ENCODE measurements at regions not wholly inside any gene's neighbourhood (a gene's known extent, or its start where the extent isn't known, plus 50 kb on each side); places are given as distances from the start of the nearest gene placed in this dataset.

GRCh38 chr7:17659126-17659525, 281.2 kb downstream of the SNX13 start:
- no peak for DNase-seq (ENCODE audit: low spot score)

DNA sequence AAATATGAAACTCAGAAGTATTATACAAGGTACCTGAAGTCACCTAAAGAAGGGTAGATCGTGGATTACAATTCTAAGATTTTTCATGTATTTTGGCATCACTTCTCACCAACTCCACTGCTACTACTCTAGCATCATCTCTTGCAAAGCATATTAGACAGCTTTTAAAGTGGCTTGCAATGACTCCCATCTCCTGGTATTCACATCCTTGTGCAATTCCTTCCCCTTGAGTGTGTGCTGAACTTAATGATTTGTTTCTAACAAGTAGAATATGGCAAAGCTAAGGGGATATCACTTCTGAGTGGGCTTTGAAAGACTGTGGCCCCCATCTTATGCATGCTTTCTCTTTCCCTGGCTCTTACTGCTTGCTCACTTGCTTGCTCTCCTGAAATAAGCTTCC, 280.2 kb downstream of the SNX13 start:
- DNase-seq (ENCODE audit: low spot score) = no peak

GRCh38 chr7:17661982-17662585, 278.2 kb downstream of the SNX13 start:
- no peak for DNase-seq (ENCODE audit: low spot score)

DNA sequence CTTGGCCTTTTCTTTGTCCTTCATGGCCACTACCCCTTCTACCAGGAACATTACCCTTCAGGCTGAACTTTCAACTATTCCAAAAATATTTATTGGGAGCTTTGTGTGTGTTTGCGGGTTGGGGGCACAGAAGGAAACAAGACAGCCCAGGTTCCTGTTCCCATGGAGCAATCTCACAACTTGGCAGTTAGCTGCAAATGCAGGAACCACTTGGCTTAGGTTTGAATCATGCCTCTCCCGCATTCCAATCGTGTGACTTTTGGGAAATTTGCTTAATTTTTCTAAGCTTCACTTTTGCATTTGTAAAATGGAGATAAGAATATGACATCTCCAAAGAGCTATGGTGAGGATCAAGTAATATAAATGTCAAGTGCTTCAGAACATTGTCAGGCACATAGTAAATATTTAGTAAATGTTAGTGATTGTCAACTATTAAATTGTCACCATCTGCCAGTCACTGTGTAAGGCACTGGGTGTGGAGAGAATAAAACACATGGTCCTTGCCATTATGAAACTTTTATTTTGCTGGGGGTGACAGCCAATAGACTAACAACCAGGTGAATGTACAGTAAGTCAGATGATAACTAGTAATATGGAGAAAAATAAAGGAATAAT, 277.1 kb downstream of the SNX13 start:
- no peak for DNase-seq (ENCODE audit: low spot score)

DNA sequence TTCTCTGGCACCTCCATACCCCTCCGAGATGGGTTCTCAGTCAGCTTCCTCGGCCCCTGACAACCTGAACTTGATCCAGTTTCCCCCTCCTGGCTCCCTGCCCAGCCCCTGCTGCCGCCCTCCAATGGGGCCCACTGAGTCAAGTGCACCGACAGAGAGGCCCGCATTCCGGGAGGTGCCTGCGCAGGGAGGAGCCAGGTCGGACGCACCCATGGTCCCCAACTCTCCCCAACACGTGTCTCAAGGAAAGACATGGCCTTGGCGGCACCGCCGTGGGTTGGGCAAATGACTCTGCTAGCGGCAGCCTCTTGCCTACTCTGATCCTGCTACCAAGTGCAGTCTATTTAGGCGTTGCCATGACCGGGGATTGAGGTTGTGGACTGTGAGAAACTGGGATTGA, 275.3 kb downstream of the SNX13 start:
- DNase-seq (ENCODE audit: low spot score) = no peak

DNA sequence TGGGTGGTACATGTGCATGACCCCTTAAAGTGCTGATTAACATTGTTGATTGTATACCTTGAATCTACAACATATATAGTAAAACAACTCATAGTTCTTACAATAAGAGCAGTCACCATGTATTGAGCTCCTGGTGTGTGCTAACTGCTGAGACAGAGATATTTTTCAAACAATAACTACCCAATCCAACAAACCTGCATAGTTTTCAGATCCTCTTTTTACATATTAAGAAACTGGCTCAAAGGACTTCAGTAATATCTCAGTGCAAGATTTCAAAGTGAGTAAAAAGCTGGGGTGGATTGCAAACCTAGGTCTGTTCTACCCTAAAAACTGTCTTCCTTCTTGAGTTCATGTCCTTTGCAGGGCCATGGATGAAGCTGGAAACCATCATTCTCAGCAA, 272.2 kb downstream of the SNX13 start:
- DNase-seq (ENCODE audit: low spot score) = no peak

- no peak for DNase-seq (ENCODE audit: low spot score)
Observed at GRCh38 chr7:17669204-17669603, 271.1 kb downstream of the SNX13 start.

DNA sequence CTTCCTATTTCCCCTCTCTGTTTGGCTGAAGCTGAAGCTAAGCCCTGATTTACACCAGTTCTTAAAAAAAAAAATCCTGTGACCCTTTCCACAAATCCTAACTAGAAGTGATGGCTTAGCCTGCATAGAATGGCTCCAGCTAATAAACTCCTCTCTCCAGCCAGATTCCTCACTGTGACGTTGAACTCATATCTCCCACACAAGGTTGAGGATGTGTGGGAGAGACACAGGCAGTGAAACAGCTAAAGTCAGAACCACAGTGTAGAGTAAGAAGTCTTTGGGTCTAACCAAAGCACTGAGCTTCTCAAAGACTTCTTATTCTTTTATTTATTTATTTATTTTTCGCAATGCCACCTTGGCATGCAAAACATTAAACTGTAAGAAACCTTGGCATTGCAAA, 268.3 kb downstream of the SNX13 start:
- no peak for DNase-seq (ENCODE audit: low spot score)

DNA sequence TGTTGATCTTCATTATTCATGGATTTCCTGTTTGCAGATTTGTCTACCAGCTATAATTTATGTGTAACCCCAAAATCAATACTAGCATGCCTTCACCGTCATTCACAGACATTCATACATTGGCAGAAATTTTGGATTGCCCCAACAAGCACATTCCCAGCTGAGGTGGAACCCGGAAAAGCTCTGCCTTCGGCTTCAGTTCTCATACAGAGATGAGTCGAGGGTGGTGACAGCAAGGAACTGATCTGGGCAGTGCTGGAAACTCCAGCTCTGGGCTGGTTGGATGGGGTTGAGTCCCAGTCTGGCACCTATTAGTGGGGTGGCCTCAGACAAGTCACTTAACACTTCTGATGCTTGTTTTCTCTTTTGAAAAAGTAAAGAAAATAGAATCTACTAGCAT, 267.5 kb downstream of the SNX13 start:
- DNase-seq (ENCODE audit: low spot score) = no peak

DNA sequence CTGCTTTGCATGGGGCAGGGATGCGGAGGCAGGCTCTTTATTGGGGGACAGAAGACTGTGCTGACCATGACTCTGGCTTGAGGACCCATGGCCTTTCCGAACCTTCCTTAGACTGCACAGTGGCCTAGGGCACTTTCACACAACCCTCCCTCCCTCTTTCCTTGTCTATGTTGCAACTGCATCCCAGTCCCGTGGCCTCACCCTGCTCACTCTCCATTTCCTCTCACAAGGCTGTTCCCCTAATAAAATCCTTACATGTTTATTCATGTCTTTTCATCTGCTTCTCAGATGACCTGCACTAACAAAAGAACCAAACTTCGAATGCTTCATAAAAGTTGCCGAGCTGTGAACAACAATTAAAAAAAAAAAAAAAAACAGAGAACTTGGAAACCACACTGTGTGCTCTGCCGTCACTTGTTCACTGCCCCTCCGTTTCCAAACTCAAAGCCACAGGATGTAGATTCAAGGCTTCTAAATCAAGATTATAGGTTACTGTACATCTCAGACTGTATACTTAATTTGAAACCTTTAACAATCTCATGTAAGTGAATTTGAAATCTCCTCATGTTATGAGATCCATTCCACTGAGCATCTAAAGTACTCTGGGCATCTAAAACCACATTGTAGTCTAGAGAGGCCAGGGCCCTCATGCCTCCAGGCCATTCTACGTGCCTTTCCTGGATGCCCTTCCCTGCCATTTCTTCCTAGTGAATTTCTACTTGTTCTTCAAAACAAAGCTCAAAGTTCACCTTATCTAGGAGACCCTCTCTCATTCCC, 265.9 kb downstream of the SNX13 start:
- no peak for DNase-seq (ENCODE audit: low spot score)

DNA sequence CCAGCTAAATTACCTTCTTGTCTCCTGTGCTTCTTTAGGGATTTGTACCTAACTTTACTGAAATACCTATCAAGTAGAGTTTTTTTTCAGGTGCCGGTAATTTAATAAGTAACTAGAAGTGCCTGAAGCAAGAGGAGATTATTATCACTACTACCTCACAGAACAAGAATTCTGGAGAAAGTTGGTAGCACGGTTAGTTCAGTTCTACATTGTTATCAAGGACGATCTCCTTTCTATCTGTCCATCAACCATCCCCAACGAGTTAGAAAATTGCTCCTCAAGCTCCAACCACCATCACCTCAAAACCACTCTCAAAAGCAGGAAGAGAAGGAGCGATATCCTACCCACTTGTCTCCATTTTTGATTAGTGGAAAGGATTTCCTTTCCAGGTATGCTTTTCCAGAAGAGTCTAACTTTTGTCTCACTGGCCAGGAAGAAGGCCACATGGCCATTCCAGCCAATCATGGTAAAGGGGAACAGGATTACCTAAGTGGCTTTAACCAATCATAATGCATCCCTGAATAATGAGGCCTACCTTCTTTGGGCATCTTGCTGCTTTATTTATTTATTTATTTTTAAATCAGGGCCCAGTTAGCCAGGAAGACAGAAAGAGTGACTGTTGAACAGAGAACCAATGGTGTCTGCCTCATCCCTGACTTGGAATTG, 265.2 kb downstream of the SNX13 start:
- DNase-seq (ENCODE audit: low spot score) = no peak

DNA sequence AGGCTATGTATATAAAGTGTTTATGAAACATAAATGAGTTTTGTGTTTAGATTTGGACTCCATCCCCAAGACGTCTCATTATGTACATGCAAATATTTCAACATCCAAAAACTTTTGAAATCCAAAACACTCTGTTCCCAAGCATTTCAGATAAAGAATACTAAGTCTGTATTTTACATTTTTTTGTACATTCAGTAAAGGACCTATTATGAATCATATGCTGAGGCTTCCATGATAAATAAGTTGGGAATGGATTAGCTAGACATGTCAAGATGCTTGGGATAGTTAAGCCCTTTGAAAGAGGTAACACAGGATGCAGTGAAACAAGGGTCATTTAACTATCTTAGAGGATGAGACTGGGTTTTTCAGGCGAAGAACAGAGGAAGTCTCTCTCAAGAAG, 262.9 kb downstream of the SNX13 start:
- DNase-seq (ENCODE audit: low spot score) = no peak

- no peak for DNase-seq (ENCODE audit: low spot score)
Observed at GRCh38 chr7:17678896-17679295, 261.4 kb downstream of the SNX13 start.

GRCh38 chr7:17679458-17679857, 260.8 kb downstream of the SNX13 start:
- no peak for DNase-seq (ENCODE audit: low spot score)

DNA sequence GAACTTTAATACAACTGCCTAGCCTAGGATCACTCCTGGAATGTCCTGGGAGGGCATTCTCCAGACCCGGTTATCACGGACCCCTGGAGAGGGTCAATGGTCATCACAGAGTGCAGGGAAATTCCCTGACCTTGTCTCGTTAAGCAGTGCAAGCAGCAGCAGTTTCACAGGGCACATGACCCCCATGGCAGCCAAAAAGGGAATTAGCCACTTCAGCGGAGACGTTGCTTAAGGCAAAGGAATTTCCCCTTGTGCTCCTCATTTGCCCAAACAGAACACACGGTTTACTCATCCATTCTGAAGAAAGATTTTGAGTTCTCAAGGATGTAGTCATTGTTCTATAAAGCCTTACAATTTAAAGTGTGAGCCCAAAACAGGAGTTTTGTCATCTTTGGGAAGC, 260.3 kb downstream of the SNX13 start:
- DNase-seq (ENCODE audit: low spot score) = no peak

- DNase-seq (ENCODE audit: low spot score) = no peak
Observed at GRCh38 chr7:17680943-17681351, 259.3 kb downstream of the SNX13 start.

DNA sequence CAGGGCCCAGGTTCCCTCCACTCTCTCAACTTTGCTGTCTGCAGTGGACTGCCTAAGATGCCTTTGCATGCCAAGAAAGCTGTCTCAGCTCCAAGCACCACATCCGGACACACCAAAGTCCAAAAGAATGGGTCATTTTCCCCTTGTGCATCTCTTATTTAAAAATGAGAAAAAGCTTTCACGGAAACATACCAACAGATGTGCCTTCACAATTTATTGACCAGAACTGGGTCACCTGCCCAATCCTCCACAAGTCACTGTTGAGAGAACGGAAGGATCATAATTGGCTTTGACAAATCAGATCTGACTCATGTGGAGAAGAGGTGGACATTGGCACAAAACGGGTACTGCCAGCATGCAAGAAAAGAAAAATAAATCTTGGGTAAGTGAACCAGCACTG, 258.3 kb downstream of the SNX13 start:
- DNase-seq (ENCODE audit: low spot score) = no peak

DNA sequence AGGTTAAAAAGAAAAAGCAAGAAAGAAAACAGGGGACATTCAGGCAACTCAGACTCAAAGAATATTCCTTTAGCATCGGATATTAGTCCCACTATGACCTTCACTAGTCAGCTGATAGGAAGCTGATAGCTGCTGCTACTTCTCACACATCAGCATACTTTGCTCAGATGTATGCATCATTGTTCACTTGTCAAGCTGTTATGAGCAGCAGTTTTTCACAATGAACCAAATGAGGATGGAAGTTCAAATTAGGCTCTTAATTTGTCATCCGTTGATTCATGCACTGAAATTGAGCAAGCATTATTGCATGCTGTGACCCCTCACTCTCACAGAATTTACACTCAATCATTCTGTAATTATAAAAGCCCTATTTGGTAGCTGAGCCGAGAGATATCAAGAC, 257.7 kb downstream of the SNX13 start:
- DNase-seq (ENCODE audit: low spot score) = no peak

DNA sequence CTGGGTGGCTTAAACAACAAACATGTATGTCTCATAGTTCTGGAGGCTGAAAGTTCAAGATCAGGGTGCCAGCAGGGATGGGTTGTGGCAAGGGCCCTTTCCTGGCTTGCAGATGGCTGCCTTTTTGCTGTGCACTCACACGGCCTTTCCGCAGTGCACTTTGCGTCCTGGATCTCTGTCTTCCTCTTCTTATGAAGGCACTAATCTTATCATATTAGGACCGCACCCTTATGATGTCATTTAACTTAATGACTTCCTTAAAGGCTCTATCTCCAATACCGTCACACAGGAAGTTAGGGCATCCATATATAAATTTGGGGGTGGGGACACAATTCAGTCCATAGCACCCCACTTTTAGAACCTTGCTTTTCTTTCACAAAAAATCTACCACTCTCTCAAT, 255.2 kb downstream of the SNX13 start:
- no peak for DNase-seq (ENCODE audit: low spot score)

- DNase-seq (ENCODE audit: low spot score) = no peak
Observed at GRCh38 chr7:17687361-17687760, 252.9 kb downstream of the SNX13 start.

- DNase-seq (ENCODE audit: low spot score) = no peak
Observed at GRCh38 chr7:17689361-17689902, 250.9 kb downstream of the SNX13 start.

GRCh38 chr7:17690030-17690429, 250.3 kb downstream of the SNX13 start:
- no peak for DNase-seq (ENCODE audit: low spot score)

DNA sequence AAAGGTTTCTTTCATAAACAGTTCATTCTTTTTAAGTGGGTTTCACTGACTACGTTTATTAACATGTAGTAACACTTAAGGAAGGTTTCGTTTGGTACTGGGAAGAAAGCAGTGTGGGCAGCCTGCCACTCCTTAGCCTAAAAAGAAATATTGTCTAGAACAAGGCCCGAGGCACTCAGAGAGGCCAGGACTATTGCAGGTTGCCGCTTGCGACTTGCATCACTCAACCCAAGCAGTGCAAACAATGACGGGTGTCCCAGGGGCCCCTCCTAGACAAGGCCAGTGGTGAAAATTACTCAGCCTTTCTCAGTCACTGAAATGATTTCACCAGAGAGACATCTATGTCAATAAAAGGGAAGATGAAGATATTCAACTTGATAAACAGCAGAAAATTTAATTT, 243.9 kb downstream of the SNX13 start:
- no peak for DNase-seq (ENCODE audit: low spot score)

Measured in CD4-positive, alpha-beta T cell treated with Interleukin-6 at 100 ng/mL for 8 hours (primary cell).